Endometrial microvascular endothelial cells (primary cell): ENCODE measurements at regions not wholly inside any gene's neighbourhood (a gene's known extent, or its start where the extent isn't known, plus 50 kb on each side); places are given as distances from the start of the nearest gene placed in this dataset.

ENCODE experiments used
- in situ Hi-C: cut with HindIII; loops from 2 replicates; pipeline ENCODE4 v1.10.0; 2017; ENCODE audit warnings: low sequenced_read_pairs, low pct_unique_long_range_greater_than_20kb; ENCODE audit errors: inconsistent ontology term

DNA sequence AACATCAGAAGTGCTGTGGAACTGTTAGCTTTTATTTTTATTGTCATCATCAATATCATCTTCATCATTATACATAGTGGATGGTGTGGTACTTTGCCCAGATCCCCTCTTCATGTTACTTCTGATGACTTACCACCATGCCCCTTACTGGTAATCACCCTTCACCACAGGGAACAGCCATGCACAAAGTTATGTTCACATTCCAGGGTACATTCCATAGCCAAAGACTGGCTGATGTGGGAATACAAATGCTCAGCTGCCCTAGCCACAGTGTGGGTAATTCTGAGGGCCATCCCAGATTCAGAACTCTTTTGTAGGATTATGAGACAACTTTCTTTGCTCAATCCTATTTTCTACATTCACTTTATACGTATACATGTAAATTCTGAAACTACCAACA lies 691.3 kb upstream of the CXADR start:
- in situ Hi-C loops = no loop called here

DNA sequence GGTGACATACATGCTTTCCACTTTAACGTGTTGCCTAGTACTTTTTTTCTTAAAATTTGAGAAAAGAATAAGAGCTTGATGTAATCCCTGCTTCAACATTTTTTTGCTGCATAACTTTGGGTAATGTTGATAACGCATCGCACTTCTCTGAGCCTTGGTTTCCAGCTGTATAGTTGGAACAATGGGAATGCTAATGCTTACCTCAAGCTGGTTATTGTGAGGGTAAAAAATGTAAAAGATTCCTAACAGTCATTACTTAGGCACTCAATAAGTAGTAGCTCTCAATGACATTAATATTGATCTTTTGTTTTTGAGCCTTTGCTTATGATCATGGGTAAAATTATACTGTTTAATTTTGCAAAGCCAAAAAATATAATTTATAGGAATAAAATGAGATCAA lies 683.3 kb upstream of the CXADR start:
- in situ Hi-C loops = no loop called here

DNA sequence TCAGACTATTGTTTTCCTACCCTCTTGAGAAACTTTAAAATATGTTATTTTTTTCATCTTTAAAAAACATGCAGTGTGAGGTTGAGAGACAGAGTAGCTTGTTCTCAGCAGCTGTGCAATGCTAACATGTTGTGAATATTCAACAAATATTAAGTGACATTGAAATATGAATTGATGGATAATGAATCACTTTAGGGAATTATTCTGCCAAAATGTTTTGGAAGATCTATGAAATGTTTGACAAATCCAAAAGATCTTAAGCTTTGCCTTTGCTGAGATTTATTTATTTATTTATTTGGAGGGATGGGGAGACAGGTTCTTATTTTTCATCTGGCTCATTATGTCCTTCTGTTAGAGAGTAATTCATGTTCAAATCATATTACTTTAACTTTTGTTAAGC lies 680.1 kb upstream of the CXADR start:
- in situ Hi-C loops = no loop called here

DNA sequence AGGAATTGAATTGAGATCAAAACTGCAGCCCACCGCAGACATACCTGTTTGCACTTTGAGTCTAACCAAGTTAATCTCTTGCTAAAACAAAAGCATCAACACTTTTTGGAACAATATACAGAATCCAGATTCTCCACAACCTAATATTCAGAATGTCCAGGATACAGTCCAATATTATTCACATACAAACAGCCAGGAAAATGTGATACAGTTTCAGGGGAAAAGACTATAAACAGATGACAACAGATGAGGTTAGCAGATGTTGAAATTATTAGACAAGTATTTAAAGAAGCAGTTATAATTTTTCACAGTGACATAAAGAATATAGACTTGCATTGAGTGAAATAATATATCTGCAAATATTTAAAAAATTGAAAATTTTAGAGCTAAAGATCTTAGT lies 678.1 kb upstream of the CXADR start:
- in situ Hi-C loops = no loop called here

DNA sequence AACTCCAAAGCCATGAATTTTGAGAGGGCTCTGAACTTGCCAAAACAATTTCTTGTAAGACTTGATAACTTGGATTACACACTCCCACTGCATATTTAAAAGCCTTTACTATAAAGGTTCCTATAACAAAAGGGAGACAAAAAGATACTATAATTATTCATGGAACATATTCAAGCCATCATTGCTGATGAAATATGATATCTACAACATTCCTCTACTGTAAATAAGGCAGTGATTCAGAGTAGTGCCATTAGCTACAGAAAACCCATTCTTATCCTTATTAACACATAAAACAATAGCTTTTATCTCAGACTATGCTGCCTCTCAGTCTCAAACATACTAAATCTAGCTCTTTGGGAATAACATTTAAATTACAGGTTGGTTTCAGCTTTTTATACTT lies 675.5 kb upstream of the CXADR start:
- in situ Hi-C loops = no loop called here

DNA sequence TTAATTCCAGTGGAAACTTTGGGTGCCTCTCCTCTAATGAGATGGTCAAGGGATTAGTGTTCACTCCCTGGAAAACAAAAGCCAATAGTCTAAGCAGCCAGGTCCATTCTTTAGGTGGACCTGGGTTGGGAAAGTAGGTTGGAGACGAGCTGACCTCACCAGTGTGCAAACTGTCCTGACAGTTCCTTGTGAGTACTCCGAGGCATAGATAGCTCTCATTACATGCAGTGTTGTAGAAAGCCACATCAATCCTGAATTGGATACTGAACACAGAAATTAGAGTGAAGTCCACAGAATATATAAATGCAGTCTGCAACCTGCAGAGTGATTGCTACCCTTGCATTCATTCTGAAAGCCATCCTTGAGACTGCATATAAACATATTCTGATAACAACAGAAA lies 675.1 kb upstream of the CXADR start:
- in situ Hi-C loops = no loop called here

DNA sequence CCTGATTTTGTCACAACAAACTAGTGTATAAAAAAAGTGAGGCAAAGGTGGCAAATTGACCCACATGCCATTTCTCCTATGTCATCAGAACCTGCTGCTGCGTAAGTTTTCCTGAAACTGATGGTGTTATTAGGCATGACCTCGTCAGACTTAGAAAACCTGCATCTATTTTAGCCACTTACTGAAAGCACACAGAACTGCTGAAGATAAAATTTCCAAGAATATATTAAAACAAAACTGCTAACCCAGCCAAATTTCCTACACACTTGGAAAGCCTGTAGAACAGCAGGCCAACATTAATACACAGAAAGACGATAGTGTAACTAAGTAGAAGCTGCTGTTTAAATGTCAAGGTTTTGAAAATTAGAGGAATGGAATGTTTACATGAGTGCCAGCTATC lies 674.5 kb upstream of the CXADR start:
- in situ Hi-C loops = no loop called here

DNA sequence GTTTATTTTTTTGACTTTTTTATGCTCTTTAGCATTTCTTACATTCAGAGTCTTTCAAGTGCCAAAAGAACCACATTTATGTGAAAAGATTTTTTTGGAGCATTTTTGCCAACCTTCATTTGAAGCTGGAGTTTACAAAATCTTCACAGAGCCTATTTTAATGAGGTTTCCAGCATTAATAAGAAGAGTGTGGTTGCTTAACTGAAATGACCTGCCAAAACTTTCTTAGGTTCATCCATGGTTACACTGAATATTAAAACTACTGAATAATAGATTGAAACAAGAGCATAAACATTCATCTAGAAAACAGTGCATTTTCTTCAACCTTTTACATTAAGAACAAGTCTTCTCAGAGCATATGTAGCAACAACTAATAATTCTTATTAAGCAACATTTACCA lies 672.3 kb upstream of the CXADR start:
- in situ Hi-C loops = no loop called here

DNA sequence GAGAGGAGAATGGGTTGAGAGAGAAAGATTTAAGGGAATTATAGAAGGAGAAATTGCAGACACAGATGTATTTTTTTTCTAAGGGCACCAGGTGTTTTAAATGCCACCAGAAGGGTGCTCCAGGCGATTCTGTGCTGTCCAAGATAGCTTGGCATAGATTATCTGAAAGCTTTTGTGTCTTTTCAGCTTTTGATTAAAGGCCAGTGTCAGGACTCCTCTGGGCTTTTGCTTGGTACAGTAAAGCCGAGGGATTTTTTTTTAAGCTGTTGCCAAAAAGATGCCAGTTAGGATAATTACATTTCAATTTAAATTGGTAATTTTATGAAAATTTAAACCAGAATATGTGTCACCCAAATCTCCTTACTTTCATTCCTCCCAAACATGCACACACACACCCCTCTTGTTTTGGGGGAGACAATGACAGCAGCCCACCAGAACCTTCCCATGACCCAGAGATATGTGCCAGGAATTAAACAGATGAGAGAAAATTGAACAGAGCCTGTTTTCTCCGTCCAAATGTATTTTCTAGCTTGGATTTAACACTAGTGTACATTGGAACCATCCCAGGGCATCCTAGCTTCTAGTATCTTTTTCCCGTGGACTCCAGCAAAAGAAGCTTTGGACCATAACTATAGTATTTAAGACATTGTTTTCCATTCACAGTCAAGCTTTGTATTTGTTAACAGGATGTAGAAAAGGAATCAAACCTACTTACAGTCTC lies 670.7 kb upstream of the CXADR start:
- in situ Hi-C loops = no loop called here

DNA sequence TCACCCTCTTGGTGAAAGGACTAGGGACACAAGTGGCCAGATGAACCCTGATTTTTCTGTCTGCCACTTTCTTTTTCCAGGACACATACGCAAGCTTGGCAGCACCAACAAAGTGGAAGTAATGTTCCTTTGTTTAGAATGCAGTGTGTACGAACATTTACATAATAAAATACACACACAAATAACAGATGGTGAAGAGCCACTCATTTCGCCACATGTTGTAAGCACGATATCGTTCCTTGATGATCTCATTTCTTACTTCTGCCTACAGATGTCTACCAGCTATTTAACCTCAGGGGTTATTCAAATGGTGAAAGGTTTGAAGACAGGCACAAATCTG lies 670.2 kb upstream of the CXADR start:
- in situ Hi-C loops = no loop called here

DNA sequence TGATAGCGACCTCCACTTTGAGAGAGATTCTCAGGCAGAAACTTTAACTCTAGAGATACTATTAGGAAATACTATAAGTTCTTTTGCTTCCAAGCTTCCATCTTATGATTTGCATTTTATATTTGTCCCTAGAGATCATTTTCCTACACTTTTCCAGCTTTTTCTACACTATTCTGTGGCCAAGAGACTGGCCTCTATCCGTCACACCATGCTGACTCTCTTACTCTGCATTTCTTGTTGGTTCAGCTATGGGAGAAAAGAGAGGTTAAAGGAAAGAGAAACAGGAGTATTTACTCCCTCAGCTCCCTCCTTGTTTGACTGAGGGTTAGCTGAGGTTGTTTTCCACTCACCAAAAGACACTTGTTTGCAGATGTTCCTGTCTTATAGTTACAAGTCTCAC lies 665.6 kb upstream of the CXADR start:
- in situ Hi-C loops = no loop called here

DNA sequence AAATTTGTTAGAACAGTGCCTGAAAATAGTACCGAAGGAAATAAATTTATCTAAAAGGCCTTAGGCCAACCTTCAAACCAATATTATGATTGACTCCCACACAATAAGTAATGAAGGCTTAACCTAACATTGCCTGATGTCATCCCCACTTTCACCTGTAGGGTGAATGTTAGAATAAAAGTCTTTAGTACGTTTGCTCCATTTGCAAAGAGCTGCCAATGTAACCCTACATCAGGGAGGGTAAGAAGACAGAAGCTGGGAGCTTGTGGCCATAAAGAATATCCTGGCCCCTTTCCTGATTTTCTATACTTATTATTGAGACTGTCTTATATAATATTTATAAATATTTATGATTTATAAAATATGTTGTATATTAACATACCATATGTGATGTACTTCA lies 661.8 kb upstream of the CXADR start:
- in situ Hi-C loops = no loop called here

DNA sequence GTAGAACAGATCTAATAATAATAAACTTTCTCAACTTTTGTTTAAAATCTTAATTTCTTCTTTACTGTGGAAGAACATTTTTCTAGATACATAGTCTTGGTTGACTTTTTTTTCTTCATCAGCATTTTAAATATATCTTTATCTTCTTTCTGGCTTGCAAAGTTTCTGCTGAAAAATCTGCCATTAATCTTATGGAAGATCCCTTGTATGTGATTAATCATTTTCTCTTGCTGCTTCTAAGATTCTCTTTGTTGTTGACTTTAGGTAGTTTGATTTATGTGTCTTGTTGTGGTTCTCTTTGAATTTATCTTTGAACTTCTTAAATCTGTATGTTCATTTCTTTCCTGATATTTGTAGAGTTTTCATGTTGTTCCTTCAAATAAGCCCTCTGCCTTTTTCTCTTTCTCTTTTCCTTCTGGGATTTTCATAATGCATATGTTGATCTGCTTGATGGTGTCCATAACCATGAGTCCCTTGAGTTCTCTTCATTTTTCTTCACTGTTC lies 657.6 kb upstream of the CXADR start:
- in situ Hi-C loops = no loop called here

DNA sequence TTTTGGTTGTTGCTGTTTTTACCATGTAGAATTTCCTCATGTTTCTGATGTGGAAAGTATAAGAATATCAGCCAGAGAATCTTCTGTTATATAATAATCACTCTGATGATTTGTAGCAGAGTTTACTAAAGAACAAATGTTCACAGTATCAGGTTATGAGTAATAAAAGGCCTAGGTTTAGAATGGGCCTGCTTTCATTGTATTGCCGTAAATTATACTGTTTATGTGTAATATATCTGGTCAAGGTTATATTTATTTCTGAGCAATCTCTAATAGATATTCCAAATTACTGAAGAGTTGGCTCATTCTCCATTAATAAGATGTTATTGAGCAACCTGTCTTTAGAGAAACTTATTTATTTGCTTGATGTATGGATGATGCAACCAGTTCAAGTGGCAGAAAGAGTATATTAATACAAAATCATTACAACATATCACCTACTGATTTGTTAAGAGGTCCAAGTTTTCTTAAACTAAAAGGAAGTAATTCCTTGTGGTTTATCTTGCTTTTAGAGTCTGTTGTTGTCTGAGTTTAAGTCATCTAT lies 649.4 kb upstream of the CXADR start:
- in situ Hi-C loops = no loop called here

DNA sequence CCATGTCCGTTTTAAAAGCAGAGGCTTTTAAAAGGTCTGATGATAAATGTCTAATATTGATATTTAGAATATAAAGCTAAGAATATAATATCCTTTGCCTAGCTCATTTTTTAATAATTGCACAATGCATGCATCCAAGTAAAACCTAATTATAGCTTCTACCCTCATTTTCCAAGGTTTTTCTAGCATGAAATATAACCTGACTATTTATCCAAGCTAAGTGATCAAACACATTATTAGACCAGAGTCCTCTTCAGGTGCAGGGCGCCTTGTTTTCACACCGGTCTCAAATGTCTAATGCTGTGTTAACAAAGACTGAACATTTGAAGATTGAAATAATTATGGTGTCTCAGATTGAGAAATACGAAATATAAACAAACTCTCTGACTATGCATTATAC lies 648.9 kb upstream of the CXADR start:
- in situ Hi-C loops = no loop called here

DNA sequence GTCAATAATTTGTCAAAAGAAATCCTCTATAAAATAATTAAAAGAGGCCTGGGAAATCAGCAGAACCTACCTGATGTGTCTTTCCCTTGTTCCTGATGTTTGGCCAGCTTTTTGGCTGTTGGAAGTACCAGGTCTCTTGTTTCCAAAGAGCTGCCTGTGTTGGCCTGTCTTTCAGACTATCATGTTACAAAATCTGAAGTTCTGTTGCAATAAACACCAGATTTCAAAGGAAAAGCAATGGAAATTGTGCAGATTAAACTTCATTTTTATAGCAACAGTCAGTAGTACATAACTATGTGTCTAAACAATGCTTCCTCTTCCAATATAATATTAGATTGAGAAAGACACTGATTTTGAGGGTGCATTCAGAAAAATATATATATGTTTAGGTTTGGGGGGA lies 647.2 kb upstream of the CXADR start:
- in situ Hi-C loops = no loop called here

DNA sequence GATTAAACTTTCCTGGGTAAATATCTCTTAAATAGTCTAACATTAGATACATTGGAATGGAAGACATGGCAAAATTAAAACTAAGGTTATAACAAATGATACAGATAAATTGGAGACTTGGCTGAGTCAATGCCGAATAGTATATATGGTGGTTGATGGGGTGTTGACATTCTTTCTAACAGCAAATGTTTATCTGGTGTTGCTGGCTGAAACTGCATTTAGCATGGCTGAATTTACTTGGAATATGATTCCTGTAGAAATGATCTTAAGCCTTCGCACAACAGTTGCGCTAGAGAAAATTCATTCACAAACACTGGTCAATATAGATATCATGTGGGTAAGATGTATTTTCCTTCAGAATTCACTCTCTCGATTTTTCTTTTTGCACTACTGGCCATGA lies 646.0 kb upstream of the CXADR start:
- in situ Hi-C loops = no loop called here

DNA sequence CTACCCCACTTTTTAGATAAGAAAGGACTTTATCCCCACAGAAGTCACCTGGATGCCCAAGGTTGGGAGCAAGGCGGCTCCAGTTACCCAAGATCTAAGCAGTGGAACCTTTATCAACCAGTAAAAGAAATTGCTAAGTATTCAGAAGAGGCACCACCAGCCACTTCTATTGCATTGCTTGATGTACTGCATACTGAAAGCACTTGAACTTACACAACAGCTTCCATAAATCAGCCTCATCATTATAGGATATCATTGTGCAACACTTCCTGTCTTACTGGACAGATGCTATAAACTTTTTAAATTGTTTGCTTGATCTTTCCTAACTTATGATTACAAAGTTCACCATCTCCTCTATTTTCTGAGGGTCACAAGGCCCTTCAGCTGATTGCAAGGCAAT lies 642.7 kb upstream of the CXADR start:
- in situ Hi-C loops = no loop called here

DNA sequence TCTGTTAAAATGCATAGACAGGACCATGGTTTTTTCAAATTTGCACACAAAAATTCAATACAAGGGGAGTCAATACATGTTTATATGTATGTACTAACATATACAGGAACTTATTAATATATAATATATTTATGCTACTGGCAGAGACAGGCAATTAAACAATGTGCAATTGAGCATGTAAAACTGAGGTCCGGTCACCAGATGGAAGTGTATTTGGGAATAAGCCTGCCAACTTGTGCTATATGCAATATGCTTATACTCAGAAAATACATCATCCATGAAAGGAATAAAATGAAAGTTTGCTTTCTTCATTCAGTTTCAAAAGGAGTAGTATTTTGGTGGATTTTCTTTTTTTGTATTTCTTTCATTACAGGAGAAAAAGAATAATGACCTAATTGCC lies 640.2 kb upstream of the CXADR start:
- in situ Hi-C loops = no loop called here

DNA sequence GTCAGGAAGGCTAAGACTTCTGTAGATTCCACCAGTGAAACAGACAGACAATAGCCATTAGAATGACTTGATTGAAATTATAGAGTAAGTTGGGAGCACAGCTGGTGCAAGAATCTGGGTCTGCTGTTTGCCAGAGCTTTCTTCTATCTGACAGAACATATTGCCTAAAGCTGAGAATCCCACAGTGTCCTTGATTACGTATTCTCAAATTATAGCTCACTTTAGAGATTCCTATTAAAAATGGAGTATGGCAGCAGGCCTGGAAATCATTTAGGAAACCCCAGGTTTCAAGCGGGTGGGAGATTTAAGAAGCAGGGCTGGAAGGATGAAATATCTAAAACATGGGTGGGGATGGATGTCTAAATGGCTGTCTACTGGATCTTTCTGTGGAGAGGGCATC lies 639.7 kb upstream of the CXADR start:
- in situ Hi-C loops = no loop called here

DNA sequence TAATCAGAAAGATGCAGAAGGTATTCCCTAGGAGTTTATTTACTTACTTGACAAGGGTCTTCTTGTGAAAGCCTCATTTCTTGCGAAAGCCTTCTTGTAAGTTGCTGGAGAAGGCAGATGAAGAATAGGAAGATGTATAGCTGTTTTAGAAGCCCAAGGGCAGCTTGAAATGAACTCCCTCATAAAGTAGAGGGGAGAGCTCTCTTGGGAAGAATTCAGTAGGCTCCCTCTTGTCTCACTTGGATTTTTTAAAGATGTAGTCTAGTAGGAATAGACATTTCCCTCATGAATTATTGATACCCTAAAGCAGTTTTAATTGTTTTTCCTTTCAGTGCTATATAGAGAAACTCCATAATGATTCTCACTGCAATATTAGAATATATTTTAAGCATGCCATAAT lies 639.2 kb upstream of the CXADR start:
- in situ Hi-C loops = no loop called here
